HepG2 (cell line): ENCODE measurements at regions not wholly inside any gene's neighbourhood (a gene's known extent, or its start where the extent isn't known, plus 50 kb on each side); places are given as distances from the start of the nearest gene placed in this dataset.

Experiments
- ATAC-seq: fragments of 200-7000 bp; cut with Tn5 transposase; 3 replicates; pipeline ENCODE4 v1.9.1; 2020; ENCODE audit warnings: mild to moderate bottlenecking, moderate library complexity
- BruUV-seq: library from RNA; stranded (reverse); fragments of 400-500 nt; replicated peaks from 2 replicates; lab custom pipeline; 2021; lab: Mats Ljungman, UMichigan
- CTCF ChIA-PET: fragments of 300-600 bp; formaldehyde crosslinking; extraction: SDS; loops from one replicate; lab custom pipeline; 2021; ENCODE audit warnings: low total read pairs, inconsistent platforms, low intra/inter-chr PET ratio; lab: Yijun Ruan, JAX
- POLR2A ChIA-PET: fragments of 350-600 bp; sonication (Branson Sonifier 250); formaldehyde crosslinking; loops from one replicate; lab custom pipeline; 2020; ENCODE audit warnings: antibody characterized with exemption, inconsistent platforms; lab: Yijun Ruan, JAX
- DNase-seq: peaks from one replicate; pipeline ENCODE4 v3.0.0-alpha.2; 2015; ENCODE audit warnings: low spot score
- FAIRE-seq: peaks from 3 replicates; lab custom pipeline; 2011; peaks lifted over from hg19 to GRCh38; lab: Jason Lieb, UNC
- H2AFZ ChIP-seq: one replicate; pipeline ENCODE4 v1.6.1; 2011; ENCODE audit warnings: low read length, inconsistent platforms
- H3K27ac ChIP-seq: fragments of 300-600 bp; 3 replicates; pipeline ENCODE4 v1.8.0; 2011; ENCODE audit warnings: mixed run types, mild to moderate bottlenecking, mixed read lengths, low read length, inconsistent platforms; ENCODE audit not compliant: insufficient read depth; ENCODE audit errors: extremely low read length
- H3K27me3 ChIP-seq, 2 experiments: fragments of 200-600 bp in 1 of 2; 2 replicates in 1 of 2; 3 replicates in 1 of 2; pipeline versions ENCODE4 v1.6.0 to v1.8.0; 2011; ENCODE audit warnings: low read length in 2 of 2, mild to moderate bottlenecking in 2 of 2, moderate library complexity in 2 of 2, inconsistent platforms in 1 of 2; ENCODE audit not compliant: insufficient read depth in 2 of 2, control insufficient read depth in 1 of 2
- H3K36me3 ChIP-seq, 2 experiments: fragments of 200-600 bp in 1 of 2; replicated peaks in 1 of 2; 2 replicates in 1 of 2; 3 replicates in 1 of 2; pipeline versions ENCODE4 v1.5.1 to v1.8.0; 2011; ENCODE audit warnings: low read length in 2 of 2, inconsistent platforms in 1 of 2; ENCODE audit not compliant: insufficient read depth in 2 of 2, control insufficient read depth in 1 of 2
- H3K4me1 ChIP-seq: 2 replicates; pipeline ENCODE4 v1.5.1; 2012; ENCODE audit warnings: low read length, inconsistent platforms; ENCODE audit not compliant: insufficient read depth
- H3K4me2 ChIP-seq: 2 replicates; pipeline ENCODE4 v1.6.0; 2011; ENCODE audit warnings: low read depth, low read length, inconsistent platforms
- H3K4me3 ChIP-seq, 3 experiments: fragments of 200-600 bp in 1 of 3; sonication (generic), shearing (Covaris generic) in 1 of 3; replicated peaks in 1 of 3; 2 replicates each; pipeline ENCODE4 v1.5.1; 2011 to 2016; ENCODE audit warnings: low read length in 3 of 3, inconsistent platforms in 2 of 3, low read depth in 2 of 3, mild to moderate bottlenecking in 2 of 3, control low read depth in 1 of 3, mixed read lengths in 1 of 3; ENCODE audit not compliant: insufficient read depth in 1 of 3
- H3K79me2 ChIP-seq: one replicate; pipeline ENCODE4 v1.6.1; 2011; ENCODE audit warnings: low read length, inconsistent platforms; ENCODE audit not compliant: insufficient read depth
- H3K9ac ChIP-seq: 2 replicates; pipeline ENCODE4 v1.6.0; 2011; ENCODE audit warnings: mild to moderate bottlenecking, low read depth, low read length, inconsistent platforms; ENCODE audit not compliant: insufficient read depth
- H3K9me3 ChIP-seq: 2 replicates; pipeline ENCODE4 v1.5.1; 2012; ENCODE audit warnings: mild to moderate bottlenecking, low read length
- H4K20me1 ChIP-seq: 2 replicates; pipeline ENCODE4 v1.6.0; 2011; ENCODE audit warnings: inconsistent platforms, mild to moderate bottlenecking, low read length, moderate library complexity; ENCODE audit not compliant: insufficient read depth
- DNMT3B ChIP-seq: conservative IDR thresholded peaks from 2 replicates; pipeline ENCODE4 v1.6.1; 2016; ENCODE audit warnings: missing biosample characterization, control low read depth
- GFI1 ChIP-seq: sonication (generic); formaldehyde crosslinking; IDR thresholded peaks from 2 replicates; pipeline ENCODE4 v1.5.0; 2020; ENCODE audit warnings: missing genetic modification reagents, mild to moderate bottlenecking, borderline replicate concordance
- MED8 ChIP-seq: sonication (generic); formaldehyde crosslinking; IDR thresholded peaks from 2 replicates; pipeline ENCODE4 v1.8.1; 2023; ENCODE audit warnings: mild to moderate bottlenecking, missing genetic modification reagents; ENCODE audit not compliant: insufficient replicate concordance
- MEIS2 ChIP-seq: sonication (generic); formaldehyde crosslinking; IDR thresholded peaks from 2 replicates; pipeline ENCODE4 v1.9.0; 2021; ENCODE audit warnings: mild to moderate bottlenecking, missing genetic modification reagents
- NCOA5 ChIP-seq: sonication (generic); formaldehyde crosslinking; IDR thresholded peaks from 2 replicates; pipeline ENCODE4 v1.4.0; 2020; ENCODE audit warnings: missing genetic modification reagents
- PTBP1 ChIP-seq: fragments of 200-400 bp; formaldehyde crosslinking; IDR thresholded peaks from 2 replicates; pipeline ENCODE4 v1.6.1; 2018; ENCODE audit warnings: low read length, low read depth; ENCODE audit not compliant: poor library complexity, severe bottlenecking
- ZFAT ChIP-seq: sonication (generic); formaldehyde crosslinking; conservative IDR thresholded peaks from 2 replicates; pipeline ENCODE4 v1.8.1; 2023; ENCODE audit warnings: missing genetic modification reagents, inconsistent platforms
- ZNF549 ChIP-seq: sonication (generic); formaldehyde crosslinking; IDR thresholded peaks from 2 replicates; pipeline ENCODE4 v1.5.0; 2020; ENCODE audit warnings: missing genetic modification reagents
- in situ Hi-C: cut with HindIII; loops from 2 replicates; pipeline ENCODE4 v1.10.0; 2017; ENCODE audit warnings: low pct_unique_long_range_greater_than_20kb; ENCODE audit not compliant: extremely low pct_ligation_motif_present
- intact Hi-C: fragments of 100-400 bp; cut with micrococcal nuclease; formaldehyde crosslinking; loops from one replicate; pipeline ENCODE4 v1.10.0; 2022; ENCODE audit not compliant: unreplicated experiment
- TF ChIP-seq, protein P1 (sequence below): IDR thresholded peaks from 2 replicates; pipeline ENCODE4 v1.6.1; 2016; ENCODE audit warnings: missing compliant biosample characterization, missing genetic modification reagents, borderline replicate concordance
- TF ChIP-seq, protein P2 (sequence below): IDR thresholded peaks from 2 replicates; pipeline ENCODE4 v1.4.0; 2020; ENCODE audit warnings: mild to moderate bottlenecking, missing genetic modification reagents
- TF ChIP-seq, protein P3 (sequence below): sonication (generic); formaldehyde crosslinking; IDR thresholded peaks from 2 replicates; pipeline ENCODE4 v1.4.0; 2020; ENCODE audit warnings: missing genetic modification reagents

DNA sequence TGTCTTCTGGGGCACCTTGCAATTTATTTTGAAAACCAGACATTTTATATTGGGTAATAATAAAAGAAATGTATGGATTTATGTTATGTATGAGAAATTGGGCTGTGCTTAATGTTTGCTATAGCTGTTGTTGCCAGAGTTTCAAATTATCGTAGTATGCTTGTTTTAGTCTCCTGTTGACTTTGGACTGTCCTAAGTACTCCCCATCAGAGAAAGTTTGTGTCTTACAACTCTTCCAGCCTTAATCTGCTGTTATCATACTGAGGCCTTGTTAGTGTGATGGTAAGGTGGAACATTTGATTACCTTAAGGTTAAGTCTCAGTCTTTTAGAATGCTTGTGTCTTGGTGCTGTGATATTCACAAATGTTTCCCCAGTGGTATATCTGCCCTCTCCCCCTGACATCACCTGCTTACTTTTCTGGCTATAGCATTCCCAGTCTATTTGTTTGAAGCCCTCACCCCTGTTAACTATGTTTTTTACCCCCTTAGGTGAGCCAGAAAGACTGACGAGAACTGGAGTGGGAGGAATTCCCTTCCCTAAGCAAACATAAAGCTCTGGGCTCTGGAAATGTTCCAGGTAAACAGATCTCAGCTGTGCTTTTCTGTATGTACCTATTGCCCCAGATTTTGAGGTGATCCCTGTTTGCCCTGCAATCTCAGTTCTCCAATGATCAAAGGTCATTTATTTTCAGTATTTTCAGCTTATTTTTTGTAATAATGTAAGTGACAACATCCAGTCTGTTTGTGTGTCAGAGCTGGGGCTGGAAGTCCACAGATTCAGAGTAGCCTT, 581.1 kb upstream of the CITED2 start (continued):
- TF ChIP-seq, protein P1, sequence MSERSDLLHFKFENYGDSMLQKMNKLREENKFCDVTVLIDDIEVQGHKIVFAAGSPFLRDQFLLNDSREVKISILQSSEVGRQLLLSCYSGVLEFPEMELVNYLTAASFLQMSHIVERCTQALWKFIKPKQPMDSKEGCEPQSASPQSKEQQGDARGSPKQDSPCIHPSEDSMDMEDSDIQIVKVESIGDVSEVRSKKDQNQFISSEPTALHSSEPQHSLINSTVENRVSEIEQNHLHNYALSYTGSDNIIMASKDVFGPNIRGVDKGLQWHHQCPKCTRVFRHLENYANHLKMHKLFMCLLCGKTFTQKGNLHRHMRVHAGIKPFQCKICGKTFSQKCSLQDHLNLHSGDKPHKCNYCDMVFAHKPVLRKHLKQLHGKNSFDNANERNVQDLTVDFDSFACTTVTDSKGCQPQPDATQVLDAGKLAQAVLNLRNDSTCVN (CRISPR knock-in tag) = no peak
- TF ChIP-seq, protein P2, sequence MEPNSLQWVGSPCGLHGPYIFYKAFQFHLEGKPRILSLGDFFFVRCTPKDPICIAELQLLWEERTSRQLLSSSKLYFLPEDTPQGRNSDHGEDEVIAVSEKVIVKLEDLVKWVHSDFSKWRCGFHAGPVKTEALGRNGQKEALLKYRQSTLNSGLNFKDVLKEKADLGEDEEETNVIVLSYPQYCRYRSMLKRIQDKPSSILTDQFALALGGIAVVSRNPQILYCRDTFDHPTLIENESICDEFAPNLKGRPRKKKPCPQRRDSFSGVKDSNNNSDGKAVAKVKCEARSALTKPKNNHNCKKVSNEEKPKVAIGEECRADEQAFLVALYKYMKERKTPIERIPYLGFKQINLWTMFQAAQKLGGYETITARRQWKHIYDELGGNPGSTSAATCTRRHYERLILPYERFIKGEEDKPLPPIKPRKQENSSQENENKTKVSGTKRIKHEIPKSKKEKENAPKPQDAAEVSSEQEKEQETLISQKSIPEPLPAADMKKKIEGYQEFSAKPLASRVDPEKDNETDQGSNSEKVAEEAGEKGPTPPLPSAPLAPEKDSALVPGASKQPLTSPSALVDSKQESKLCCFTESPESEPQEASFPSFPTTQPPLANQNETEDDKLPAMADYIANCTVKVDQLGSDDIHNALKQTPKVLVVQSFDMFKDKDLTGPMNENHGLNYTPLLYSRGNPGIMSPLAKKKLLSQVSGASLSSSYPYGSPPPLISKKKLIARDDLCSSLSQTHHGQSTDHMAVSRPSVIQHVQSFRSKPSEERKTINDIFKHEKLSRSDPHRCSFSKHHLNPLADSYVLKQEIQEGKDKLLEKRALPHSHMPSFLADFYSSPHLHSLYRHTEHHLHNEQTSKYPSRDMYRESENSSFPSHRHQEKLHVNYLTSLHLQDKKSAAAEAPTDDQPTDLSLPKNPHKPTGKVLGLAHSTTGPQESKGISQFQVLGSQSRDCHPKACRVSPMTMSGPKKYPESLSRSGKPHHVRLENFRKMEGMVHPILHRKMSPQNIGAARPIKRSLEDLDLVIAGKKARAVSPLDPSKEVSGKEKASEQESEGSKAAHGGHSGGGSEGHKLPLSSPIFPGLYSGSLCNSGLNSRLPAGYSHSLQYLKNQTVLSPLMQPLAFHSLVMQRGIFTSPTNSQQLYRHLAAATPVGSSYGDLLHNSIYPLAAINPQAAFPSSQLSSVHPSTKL = 0 out of 2 replicates have a peak, but pooled peaks have one; percentile 33
- TF ChIP-seq, all 625 proteins: peak for 5

DNA sequence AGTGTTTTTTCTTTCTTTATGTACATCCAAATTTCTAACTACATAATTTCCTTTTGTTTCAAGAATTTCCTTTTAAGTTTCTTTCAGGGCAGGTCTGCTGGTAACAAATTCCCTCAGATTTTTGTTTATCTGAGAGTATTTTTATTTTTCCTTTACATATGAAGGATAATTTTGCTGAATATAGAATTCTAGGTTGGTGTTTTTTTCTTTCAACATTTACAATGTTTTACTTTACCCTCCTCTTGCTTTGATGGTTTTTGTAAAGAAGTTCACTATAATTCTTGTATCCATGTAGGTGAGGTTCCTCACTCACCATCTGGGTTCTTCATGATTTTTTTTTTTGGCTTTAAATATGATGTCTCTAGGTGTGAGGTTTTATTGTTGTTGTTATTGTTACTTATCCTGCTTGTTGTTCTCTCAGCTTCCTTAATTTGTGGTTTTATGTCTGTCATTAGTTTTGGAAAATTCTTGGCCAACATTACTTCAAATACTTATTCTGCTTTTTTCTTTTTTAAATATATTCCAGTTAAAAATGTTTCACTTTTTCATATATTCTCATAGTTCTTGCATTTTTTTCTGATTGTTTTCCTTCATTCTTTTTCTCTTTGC, 580.1 kb upstream of the CITED2 start:
- BruUV-seq = no TSS peak
- TF ChIP-seq, protein P3, sequence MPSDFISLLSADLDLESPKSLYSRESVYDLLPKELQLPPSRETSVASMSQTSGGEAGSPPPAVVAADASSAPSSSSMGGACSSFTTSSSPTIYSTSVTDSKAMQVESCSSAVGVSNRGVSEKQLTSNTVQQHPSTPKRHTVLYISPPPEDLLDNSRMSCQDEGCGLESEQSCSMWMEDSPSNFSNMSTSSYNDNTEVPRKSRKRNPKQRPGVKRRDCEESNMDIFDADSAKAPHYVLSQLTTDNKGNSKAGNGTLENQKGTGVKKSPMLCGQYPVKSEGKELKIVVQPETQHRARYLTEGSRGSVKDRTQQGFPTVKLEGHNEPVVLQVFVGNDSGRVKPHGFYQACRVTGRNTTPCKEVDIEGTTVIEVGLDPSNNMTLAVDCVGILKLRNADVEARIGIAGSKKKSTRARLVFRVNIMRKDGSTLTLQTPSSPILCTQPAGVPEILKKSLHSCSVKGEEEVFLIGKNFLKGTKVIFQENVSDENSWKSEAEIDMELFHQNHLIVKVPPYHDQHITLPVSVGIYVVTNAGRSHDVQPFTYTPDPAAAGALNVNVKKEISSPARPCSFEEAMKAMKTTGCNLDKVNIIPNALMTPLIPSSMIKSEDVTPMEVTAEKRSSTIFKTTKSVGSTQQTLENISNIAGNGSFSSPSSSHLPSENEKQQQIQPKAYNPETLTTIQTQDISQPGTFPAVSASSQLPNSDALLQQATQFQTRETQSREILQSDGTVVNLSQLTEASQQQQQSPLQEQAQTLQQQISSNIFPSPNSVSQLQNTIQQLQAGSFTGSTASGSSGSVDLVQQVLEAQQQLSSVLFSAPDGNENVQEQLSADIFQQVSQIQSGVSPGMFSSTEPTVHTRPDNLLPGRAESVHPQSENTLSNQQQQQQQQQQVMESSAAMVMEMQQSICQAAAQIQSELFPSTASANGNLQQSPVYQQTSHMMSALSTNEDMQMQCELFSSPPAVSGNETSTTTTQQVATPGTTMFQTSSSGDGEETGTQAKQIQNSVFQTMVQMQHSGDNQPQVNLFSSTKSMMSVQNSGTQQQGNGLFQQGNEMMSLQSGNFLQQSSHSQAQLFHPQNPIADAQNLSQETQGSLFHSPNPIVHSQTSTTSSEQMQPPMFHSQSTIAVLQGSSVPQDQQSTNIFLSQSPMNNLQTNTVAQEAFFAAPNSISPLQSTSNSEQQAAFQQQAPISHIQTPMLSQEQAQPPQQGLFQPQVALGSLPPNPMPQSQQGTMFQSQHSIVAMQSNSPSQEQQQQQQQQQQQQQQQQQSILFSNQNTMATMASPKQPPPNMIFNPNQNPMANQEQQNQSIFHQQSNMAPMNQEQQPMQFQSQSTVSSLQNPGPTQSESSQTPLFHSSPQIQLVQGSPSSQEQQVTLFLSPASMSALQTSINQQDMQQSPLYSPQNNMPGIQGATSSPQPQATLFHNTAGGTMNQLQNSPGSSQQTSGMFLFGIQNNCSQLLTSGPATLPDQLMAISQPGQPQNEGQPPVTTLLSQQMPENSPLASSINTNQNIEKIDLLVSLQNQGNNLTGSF (CRISPR knock-in tag) = no peak
- TF ChIP-seq GFI1 (CRISPR knock-in tag) = no peak
- TF ChIP-seq PTBP1 = no peak
- no peak for TF ChIP-seq MED8 (CRISPR knock-in tag)
- no peak for TF ChIP-seq ZFAT (CRISPR knock-in tag)
- no peak for TF ChIP-seq ZNF549 (CRISPR knock-in tag)
- TF ChIP-seq NCOA5 (CRISPR knock-in tag) = no peak
- no peak for TF ChIP-seq MEIS2
- TF ChIP-seq DNMT3B (CRISPR knock-in tag) = no peak

More for the DNA sequence above, 580.1 kb upstream of the CITED2 start:
- H4K20me1 ChIP-seq = no peaks in the 10 kb centered on the region
- in situ Hi-C loops = no loop called here
- no peaks in the 10 kb centered on the region for H3K79me2 ChIP-seq
- intact Hi-C loops = no loop called here
- FAIRE-seq = no peak
- no peaks in the 10 kb centered on the region; the same call in 1 of the 2 replicates for H3K9me3 ChIP-seq
- H2AFZ ChIP-seq = no peak overlapping the region
- DNase-seq = no peak
- no peaks in the 10 kb centered on the region for H3K36me3 ChIP-seq
- ATAC-seq = no peak
- no peak overlapping the region for H3K4me2 ChIP-seq
- no peaks in the 10 kb centered on the region for H3K27me3 ChIP-seq
- no peak overlapping the region for H3K4me3 ChIP-seq
- ChIA-PET CTCF (no interaction called here), POLR2A (no interaction called here)
- H3K27ac ChIP-seq = no peak overlapping the region
- H3K9ac ChIP-seq = no peak overlapping the region
- peaks cover 8% of the 10 kb centered on the region; the same call in 1 of the 2 replicates for H3K4me1 ChIP-seq
